Cardiac fibroblast (primary cell): ENCODE measurements at regions not wholly inside any gene's neighbourhood (a gene's known extent, or its start where the extent isn't known, plus 50 kb on each side); places are given as distances from the start of the nearest gene placed in this dataset.

Source experiments
- DNase-seq, 2 donors: peaks; one replicate each; pipeline versions ENCODE4 v3.0.0 to v3.0.0-alpha.2; 2010; ENCODE audit warnings: low read depth in 2 of 2
- H3K4me3 ChIP-seq, 2 donors: replicated peaks in 1 of 2; 1 replicate in 1 of 2; 2 replicates in 1 of 2; pipeline ENCODE4 v1.5.1; 2011; ENCODE audit warnings: low read depth in 2 of 2, low read length in 2 of 2, mild to moderate bottlenecking in 2 of 2, moderate library complexity in 1 of 2
- CTCF ChIP-seq: IDR thresholded peaks from one replicate; pipeline ENCODE4 v1.5.1; 2011; ENCODE audit warnings: low read depth, mild to moderate bottlenecking, low read length, inconsistent platforms

GRCh38 chr20:54774426-54774825 is 299.0 kb downstream of the DOK5 start:
- no peak for TF ChIP-seq CTCF
- no peak for DNase-seq
- no peak overlapping the region for H3K4me3 ChIP-seq

- TF ChIP-seq CTCF = no peak
- no peak overlapping the region for H3K4me3 ChIP-seq
- DNase-seq = no peak
Observed at GRCh38 chr20:54773643-54774000, 298.2 kb downstream of the DOK5 start.

GRCh38 chr20:54772893-54773642 is 297.7 kb downstream of the DOK5 start:
- no peak for TF ChIP-seq CTCF
- no peak for DNase-seq
- no peak overlapping the region for H3K4me3 ChIP-seq

- TF ChIP-seq CTCF = no peak
- H3K4me3 ChIP-seq = no peak overlapping the region
- DNase-seq = no peak
Observed at GRCh38 chr20:54766483-54766882, 291.1 kb downstream of the DOK5 start.

DNA sequence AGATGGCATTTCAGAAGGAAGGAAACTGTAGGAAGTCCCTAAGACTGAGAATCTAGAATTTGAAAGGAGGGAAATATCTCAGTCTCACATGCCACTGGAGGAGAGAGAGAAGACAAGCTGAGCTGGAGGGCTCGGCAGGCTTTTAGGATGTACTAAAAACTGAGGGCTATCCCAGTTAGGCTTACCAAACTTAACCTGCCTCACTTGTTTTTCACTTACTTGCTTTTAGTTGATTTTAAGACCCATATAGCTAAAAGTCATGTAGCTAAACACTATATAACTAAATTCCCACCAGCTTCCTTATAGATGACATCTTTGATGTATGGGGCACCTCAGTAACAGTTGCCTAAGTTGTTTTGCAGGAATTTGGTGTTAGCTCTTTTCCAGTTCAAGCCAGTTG is 288.0 kb downstream of the DOK5 start:
- no peak for TF ChIP-seq CTCF
- DNase-seq = no peak
- no peak overlapping the region for H3K4me3 ChIP-seq

- no peak for DNase-seq
- no peak overlapping the region for H3K4me3 ChIP-seq
- TF ChIP-seq CTCF = no peak
Observed at GRCh38 chr20:54759589-54759988, 284.2 kb downstream of the DOK5 start.

DNA sequence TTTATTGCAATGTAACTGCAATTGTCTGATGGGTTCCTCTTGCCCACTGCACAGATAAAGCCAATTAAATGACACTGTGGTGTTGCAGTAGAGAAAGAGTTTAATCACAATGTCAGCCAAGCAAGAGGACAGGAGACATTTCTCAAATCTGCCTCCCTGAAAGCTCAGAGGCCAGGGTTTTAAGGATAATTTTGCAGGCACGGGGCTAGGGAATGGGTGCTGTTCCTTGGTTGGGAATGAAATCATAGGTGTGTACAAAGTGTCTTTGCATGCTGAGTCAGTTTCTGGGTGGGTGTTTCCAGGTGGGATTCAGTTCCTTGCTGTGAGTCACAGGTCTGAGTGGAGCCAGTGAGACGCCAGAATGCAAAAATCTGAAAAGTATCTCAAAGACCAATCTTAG is 271.4 kb downstream of the DOK5 start:
- DNase-seq = no peak
- no peak overlapping the region for H3K4me3 ChIP-seq
- no peak for TF ChIP-seq CTCF
